Muscle of arm (tissue), 1 donor: ENCODE measurements at regions not wholly inside any gene's neighbourhood (a gene's known extent, or its start where the extent isn't known, plus 50 kb on each side); places are given as distances from the start of the nearest gene placed in this dataset.
"Not testable (repeated sequence)": the region's sequence is repeated elsewhere in the genome, so short reads cannot be mapped to it uniquely, and the experiment has no call there.

Experiments used
- DNase-seq: peaks from one replicate; pipeline ENCODE4 v3.0.0-alpha.2; 2013

GRCh38 chr17:5747276-5747675 is 163.0 kb upstream of the NLRP1 start:
- no peak for DNase-seq

- DNase-seq: no peak
Observed at GRCh38 chr17:5747964-5748363, 163.7 kb upstream of the NLRP1 start.

GRCh38 chr17:5753421-5753820 is 169.1 kb upstream of the NLRP1 start:
- no peak for DNase-seq

- no peak for DNase-seq
Observed at GRCh38 chr17:5757314-5757907, 173.1 kb upstream of the NLRP1 start.

DNA sequence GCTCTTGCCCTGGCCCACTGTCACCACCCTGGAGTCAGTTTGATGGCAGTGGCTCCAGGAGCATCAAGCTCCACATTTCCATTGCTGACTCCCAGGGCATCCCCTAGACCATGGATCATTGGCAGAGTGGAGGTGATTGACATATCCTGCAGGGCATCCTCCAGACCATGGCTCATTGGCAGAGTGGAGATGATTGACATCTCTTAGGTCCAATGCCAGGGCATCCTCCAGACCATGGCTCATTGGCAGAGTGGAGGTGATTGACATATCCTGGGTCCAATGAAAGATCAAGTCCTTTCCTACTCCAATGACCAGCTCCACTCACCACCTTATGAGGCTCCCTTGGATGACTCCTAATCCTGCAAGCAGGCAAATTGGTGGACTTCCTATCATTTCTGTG is 174.3 kb upstream of the NLRP1 start:
- DNase-seq: no peak

GRCh38 chr17:5759501-5759925 is 175.2 kb upstream of the NLRP1 start:
- no peak for DNase-seq

DNA sequence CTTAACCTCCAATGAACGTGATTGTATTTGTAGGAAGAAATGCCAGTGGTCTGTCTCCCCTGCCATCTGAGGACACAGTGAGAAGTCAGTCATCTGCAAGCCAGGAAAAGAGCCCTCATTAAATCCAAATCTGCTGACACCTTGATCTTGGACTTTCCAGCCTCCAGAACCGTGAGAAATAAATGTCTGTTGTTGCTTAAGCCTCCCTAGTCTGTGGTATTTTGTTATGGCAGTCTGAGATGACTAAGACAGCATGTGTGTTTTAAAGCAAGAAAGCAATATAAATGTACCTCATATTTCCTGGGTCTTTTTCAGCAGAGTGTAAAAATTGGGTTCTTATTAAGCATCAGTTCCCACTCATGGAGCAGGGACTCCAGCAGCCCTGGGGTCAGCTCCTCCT is 177.9 kb upstream of the NLRP1 start:
- DNase-seq: no peak

GRCh38 chr17:5763595-5764306 is 179.4 kb upstream of the NLRP1 start:
- DNase-seq: no peak

- DNase-seq: peak; percentile 29
Observed at GRCh38 chr17:5769593-5770354, 185.5 kb upstream of the NLRP1 start.

- DNase-seq: peak; percentile 7
Observed at GRCh38 chr17:5770441-5771270, 186.3 kb upstream of the NLRP1 start.

GRCh38 chr17:5771271-5771577 is 186.9 kb upstream of the NLRP1 start:
- not testable (repeated sequence) for DNase-seq

DNA sequence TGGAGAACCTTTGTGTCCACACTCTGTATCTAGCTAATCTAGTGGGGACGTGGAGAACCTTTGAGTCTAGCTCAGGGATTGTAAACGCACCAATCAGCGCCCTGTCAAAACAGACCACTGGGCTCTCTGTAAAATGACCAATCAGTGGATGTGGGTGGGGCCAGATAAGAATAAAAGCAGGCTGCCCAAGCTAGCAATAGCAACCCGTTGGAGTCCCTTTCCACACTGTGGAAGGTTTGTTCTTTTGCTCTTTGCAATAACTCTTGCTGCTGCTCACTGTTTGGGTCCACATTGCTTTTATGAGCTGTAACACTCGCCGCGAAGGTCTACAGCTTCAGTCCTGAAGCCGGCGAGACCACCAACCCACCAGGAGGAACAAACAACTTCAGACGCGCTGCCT is 187.7 kb upstream of the NLRP1 start:
- not testable (repeated sequence) for DNase-seq

DNA sequence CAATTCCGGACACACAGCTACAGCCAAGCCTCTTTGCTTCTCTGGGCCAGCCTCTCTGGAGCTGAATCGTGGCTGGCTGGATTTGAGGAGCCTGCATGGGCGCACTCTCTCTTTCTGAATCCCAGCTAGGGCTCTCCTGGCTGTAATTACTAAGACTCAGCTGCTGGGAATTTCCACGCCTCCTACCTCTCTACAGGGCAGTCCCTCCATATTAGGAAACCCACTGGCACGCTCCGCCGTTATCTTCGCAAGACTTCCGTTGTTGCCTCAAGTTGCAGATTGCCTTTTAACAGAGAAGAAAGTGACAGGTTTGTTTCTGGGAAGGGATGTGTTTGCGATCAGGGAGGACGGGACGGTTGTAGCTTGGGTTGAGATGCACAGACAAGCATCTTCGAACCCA is 188.4 kb upstream of the NLRP1 start:
- DNase-seq: no peak

DNA sequence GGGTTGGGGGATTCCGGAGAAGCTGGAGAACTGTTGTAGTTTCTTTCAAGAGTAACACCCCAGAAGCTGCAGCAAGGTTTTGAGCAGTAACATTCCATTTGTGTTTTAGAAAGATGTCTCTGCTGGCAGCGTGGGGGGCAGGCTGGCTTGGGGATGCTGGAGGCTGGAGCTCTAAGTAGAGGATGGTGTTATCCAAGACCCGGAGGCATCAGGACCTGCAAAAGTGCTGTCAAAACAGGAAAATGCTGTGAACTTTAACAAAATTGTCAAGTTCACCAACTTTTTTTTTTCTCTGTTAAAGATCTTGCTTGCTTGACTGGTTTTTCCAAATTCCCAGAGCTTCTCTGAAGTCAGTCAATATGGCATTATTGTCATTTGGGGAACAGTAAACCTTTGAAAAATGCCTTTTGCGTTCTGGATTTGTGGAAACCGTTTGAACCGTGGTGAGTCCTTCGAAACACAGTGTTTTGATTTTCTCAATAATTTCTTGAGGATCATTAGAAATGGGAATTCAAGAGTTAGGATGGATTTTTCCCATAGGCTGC is 189.6 kb upstream of the NLRP1 start:
- no peak for DNase-seq

DNA sequence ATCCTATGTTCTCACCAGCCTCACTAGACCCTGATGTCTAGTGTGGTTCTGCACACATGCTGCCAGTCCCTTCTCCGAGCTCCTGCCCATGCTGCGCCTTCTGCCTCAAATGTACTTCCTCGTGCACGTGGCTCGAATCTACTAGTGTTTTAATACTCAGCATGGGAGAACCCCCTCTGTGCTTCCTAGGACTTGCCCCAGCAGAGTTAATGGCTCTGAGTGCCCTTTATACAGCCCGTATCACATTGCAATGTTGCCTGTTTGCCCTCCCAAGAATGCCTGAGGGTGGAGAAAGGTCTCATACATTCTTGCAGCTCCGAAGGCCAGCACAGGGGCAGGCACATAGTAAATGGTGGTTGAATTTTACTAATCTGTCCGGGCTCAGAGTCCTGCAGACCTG is 190.8 kb upstream of the NLRP1 start:
- no peak for DNase-seq

GRCh38 chr17:5780476-5780875 is 196.2 kb upstream of the NLRP1 start:
- no peak for DNase-seq

DNA sequence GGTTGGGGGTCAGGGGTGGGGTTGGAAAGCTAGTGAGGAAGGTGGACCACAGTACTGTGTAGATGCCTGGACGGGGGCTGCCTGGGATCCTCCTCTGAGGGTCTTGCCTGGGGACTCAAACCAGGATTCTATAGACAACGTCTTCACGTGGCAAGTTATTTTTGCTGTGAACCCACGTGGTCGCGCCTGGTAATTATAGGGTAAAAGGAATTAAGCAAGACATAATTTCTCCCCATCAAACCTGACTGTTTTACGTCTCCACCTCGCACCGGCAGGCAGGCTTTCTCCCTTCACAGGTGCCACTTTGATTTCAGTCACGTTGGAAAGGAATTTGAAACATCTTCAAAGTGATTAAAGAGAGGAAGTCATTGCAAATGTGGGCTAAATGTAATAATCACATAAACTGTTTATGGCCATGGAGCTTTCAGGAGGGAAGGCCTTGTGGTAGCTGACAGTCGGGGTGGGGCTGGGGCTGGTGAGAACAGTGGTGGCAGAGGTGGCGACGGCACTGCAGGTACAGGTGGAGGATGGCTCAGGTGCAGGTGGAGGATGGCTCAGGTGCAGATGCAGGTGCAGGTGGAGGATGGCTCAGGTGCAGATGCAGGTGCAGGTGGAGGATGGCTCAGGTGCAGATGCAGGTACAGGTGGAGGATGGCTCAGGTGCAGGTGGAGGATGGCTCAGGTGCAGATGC is 197.1 kb upstream of the NLRP1 start:
- DNase-seq: no peak

GRCh38 chr17:5783269-5783668 is 199.0 kb upstream of the NLRP1 start:
- DNase-seq: no peak

DNA sequence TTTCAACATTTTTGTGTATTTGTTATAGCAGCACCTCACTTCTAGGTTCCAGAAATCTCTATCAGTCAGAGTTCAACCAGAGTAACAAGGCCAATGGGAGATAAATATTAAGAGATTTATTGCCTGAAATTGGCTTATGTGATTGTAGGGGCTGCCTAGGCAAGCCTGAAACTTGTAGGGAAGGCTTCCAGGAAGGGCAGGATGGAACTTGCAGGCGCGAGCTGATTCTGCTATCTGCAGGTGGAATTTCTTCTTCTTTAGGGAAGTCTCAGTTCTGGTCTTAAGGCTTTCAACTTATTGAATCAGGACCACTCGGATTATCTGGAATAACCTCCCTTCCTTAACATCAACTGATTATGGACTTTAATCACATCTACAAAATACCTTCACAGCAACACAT is 199.5 kb upstream of the NLRP1 start:
- no peak for DNase-seq

DNA sequence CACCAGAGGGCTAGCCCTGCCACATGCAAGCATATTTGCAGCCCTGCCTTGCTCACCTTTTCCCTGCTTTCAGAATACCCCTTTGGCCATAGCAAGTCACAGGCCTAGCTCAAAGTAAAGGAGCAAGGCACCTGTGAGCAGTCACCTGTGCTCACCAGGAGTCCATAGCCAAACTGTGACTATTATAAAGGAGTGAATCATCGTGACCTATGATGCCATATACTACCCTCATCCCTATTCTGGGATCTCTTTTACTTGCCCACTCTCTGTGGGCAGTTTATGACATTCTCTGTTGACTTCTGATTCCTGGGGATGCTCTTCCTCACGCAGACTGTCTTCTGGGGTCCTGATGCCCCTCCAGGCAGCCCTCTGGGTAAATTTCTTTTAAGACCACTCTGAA is 200.5 kb upstream of the NLRP1 start:
- DNase-seq: no peak

DNA sequence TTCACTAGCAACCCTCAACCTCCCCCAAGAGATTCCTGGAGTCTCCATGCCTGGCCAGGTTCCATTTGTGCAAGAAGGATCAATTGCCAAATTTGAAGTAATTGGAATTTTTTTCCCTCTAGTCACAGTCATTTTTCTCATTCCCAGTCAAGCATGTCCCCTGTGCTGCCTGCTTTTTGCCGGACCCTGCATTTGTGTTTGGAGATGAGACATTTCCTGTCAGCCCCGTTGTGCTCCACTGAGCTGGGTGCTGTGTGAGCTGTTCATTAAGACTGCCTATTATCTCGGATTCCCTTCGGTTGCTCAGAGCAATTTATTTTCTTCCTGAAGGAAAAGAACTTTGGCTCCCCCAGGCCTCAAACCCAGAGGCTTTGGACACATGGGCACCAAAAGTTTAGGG is 201.0 kb upstream of the NLRP1 start:
- no peak for DNase-seq
